ENCODE measurements at regions not wholly inside any gene's neighbourhood (a gene's known extent, or its start where the extent isn't known, plus 50 kb on each side); places are given as distances from the start of the nearest gene placed in this dataset.

GRCh38 chr4:129488427-129488826, 392.5 kb downstream of the C4orf33 start:
- DNase-seq (ENCODE audit: low read depth), result no peak
- no peaks in the 10 kb centered on the region for H3K27me3 ChIP-seq (ENCODE audit: control insufficient read depth, insufficient read depth, low read length)
- H3K36me3 ChIP-seq (ENCODE audit: control insufficient read depth, insufficient read depth, low read length), result no peaks in the 10 kb centered on the region
- no peak overlapping the region for H3K4me3 ChIP-seq (ENCODE audit: low read depth, low read length)
- TF ChIP-seq, protein P1, sequence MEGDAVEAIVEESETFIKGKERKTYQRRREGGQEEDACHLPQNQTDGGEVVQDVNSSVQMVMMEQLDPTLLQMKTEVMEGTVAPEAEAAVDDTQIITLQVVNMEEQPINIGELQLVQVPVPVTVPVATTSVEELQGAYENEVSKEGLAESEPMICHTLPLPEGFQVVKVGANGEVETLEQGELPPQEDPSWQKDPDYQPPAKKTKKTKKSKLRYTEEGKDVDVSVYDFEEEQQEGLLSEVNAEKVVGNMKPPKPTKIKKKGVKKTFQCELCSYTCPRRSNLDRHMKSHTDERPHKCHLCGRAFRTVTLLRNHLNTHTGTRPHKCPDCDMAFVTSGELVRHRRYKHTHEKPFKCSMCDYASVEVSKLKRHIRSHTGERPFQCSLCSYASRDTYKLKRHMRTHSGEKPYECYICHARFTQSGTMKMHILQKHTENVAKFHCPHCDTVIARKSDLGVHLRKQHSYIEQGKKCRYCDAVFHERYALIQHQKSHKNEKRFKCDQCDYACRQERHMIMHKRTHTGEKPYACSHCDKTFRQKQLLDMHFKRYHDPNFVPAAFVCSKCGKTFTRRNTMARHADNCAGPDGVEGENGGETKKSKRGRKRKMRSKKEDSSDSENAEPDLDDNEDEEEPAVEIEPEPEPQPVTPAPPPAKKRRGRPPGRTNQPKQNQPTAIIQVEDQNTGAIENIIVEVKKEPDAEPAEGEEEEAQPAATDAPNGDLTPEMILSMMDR (IDR thresholded peaks at IDR 0.05; ENCODE audit: insufficient read depth, low read length, poor library complexity, severe bottlenecking), result no peak

- no peak overlapping the region for H3K4me3 ChIP-seq (ENCODE audit: low read depth, low read length)
- no peak for DNase-seq (ENCODE audit: low read depth)
- no peaks in the 10 kb centered on the region for H3K27me3 ChIP-seq (ENCODE audit: control insufficient read depth, insufficient read depth, low read length)
- TF ChIP-seq, protein P1 (IDR thresholded peaks at IDR 0.05; ENCODE audit: insufficient read depth, low read length, poor library complexity, severe bottlenecking), result no peak
- H3K36me3 ChIP-seq (ENCODE audit: control insufficient read depth, insufficient read depth, low read length), result no peaks in the 10 kb centered on the region
These were observed 394.6 kb downstream of the C4orf33 start for GRCh38 chr4:129490516-129490915.

DNA sequence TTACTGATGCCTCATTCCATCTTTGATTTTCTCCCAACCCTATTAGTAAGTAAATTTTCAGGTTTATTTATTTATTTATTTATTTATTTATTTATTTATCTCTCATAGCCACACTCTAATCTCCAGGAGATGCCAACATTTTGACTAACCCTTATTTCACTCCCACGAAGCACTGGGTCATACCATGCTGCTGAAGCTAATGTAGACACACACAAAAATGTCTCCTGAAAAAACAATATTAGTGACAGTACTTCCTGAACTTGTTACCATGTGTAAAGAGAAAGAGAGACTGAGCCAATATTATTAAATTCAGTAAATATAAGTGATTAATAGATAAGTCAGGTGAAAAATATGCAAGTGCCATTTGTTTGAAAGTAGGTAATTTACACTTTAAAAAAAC, 402.7 kb downstream of the C4orf33 start:
- Histone ChIP-seq H3K36me3 (ENCODE audit: control insufficient read depth, insufficient read depth, low read length) (no peaks in the 10 kb centered on the region), H3K27me3 (ENCODE audit: control insufficient read depth, insufficient read depth, low read length) (no peaks in the 10 kb centered on the region), H3K4me3 (ENCODE audit: low read depth, low read length) (no peak overlapping the region)
- DNase-seq (ENCODE audit: low read depth), result no peak
- TF ChIP-seq, protein P1 (IDR thresholded peaks at IDR 0.05; ENCODE audit: insufficient read depth, low read length, poor library complexity, severe bottlenecking), result no peak

DNA sequence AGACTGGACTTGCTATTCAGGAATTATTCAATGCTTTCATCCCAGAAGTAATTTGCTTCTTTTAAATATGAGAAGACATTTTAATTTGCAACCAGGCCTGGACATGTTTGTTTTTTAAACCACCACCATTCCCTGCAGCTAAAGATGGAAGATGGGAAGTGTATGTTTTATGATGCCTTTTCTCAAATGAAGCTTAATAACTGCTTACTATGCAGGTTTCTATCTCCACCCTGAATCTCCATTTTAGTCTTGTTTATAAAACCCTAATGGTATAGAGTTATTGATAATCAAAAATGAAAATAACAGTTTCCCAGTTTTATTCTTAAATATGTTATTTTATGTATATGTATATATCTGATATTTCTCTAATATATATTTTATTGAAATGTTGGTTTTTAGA, 418.9 kb downstream of the C4orf33 start:
- Histone ChIP-seq H3K27me3 (ENCODE audit: control insufficient read depth, insufficient read depth, low read length) (no peaks in the 10 kb centered on the region), H3K36me3 (ENCODE audit: control insufficient read depth, insufficient read depth, low read length) (no peaks in the 10 kb centered on the region), H3K4me3 (ENCODE audit: low read depth, low read length) (no peak overlapping the region)
- TF ChIP-seq, protein P1 (IDR thresholded peaks at IDR 0.05; ENCODE audit: insufficient read depth, low read length, poor library complexity, severe bottlenecking), result no peak
- DNase-seq (ENCODE audit: low read depth), result no peak

- TF ChIP-seq, protein P1 (IDR thresholded peaks at IDR 0.05; ENCODE audit: insufficient read depth, low read length, poor library complexity, severe bottlenecking), result no peak
- H3K27me3 ChIP-seq (ENCODE audit: control insufficient read depth, insufficient read depth, low read length), result no peaks in the 10 kb centered on the region
- no peak overlapping the region for H3K4me3 ChIP-seq (ENCODE audit: low read depth, low read length)
- no peaks in the 10 kb centered on the region for H3K36me3 ChIP-seq (ENCODE audit: control insufficient read depth, insufficient read depth, low read length)
- DNase-seq (ENCODE audit: low read depth), result no peak
These were observed 419.4 kb downstream of the C4orf33 start for GRCh38 chr4:129515356-129515755.

- Histone ChIP-seq H3K27me3 (ENCODE audit: control insufficient read depth, insufficient read depth, low read length) (no peaks in the 10 kb centered on the region), H3K36me3 (ENCODE audit: control insufficient read depth, insufficient read depth, low read length) (no peaks in the 10 kb centered on the region), H3K4me3 (ENCODE audit: low read depth, low read length) (no peak overlapping the region)
- TF ChIP-seq, protein P1 (IDR thresholded peaks at IDR 0.05; ENCODE audit: insufficient read depth, low read length, poor library complexity, severe bottlenecking), result no peak
- no peak for DNase-seq (ENCODE audit: low read depth)
These were observed 430.9 kb downstream of the C4orf33 start for GRCh38 chr4:129526812-129527211.
